Frontal cortex (tissue), 3 donors: ENCODE measurements at regions not wholly inside any gene's neighbourhood (a gene's known extent, or its start where the extent isn't known, plus 50 kb on each side); places are given as distances from the start of the nearest gene placed in this dataset.

ENCODE experiments used
- DNase-seq, 2 donors: peaks; one replicate each; pipeline ENCODE4 v3.0.0; 2012; ENCODE audit warnings: low spot score in 2 of 2
- FAIRE-seq: peaks from 2 replicates; lab custom pipeline; 2012; peaks lifted over from hg19 to GRCh38; lab: Jason Lieb, UNC
- donor health status: control.
- donor health status: control.
- donor health status: control.

- DNase-seq = no peak
- FAIRE-seq = no peak
Observed at GRCh38 chr10:70965566-70965965, 77.2 kb upstream of the PCBD1 start.

- no peak for FAIRE-seq
- DNase-seq = no peak
Observed at GRCh38 chr10:70966646-70967553, 78.5 kb upstream of the PCBD1 start.

- DNase-seq = no peak
- no peak for FAIRE-seq
Observed at GRCh38 chr10:70967591-70968587, 79.5 kb upstream of the PCBD1 start.

GRCh38 chr10:70969188-70969587 lies 80.8 kb upstream of the PCBD1 start:
- no peak for FAIRE-seq
- no peak for DNase-seq

- DNase-seq = no peak
- no peak for FAIRE-seq
Observed at GRCh38 chr10:70970830-70971229, 82.5 kb upstream of the PCBD1 start.

- FAIRE-seq = no peak
- DNase-seq = no peak
Observed at GRCh38 chr10:70973275-70973674, 84.9 kb upstream of the PCBD1 start.

- DNase-seq (no peak), FAIRE-seq (no peak)
Observed at GRCh38 chr10:70974351-70974901, 86.1 kb upstream of the PCBD1 start.

GRCh38 chr10:70974920-70975319 lies 86.6 kb upstream of the PCBD1 start:
- DNase-seq = no peak
- no peak for FAIRE-seq

- DNase-seq (no peak), FAIRE-seq (no peak)
Observed at GRCh38 chr10:70976063-70976695, 87.8 kb upstream of the PCBD1 start.

GRCh38 chr10:70977625-70978024 lies 89.3 kb upstream of the PCBD1 start:
- no peak for DNase-seq
- no peak for FAIRE-seq

GRCh38 chr10:70978181-70978580 lies 89.8 kb upstream of the PCBD1 start:
- no peak for DNase-seq
- no peak for FAIRE-seq

GRCh38 chr10:70978816-70979480 lies 90.6 kb upstream of the PCBD1 start:
- FAIRE-seq (no peak), DNase-seq (no peak)

GRCh38 chr10:70980687-70981086 lies 92.3 kb upstream of the PCBD1 start:
- DNase-seq (no peak), FAIRE-seq (no peak)

GRCh38 chr10:70981171-70981836 lies 92.9 kb upstream of the PCBD1 start:
- no peak for FAIRE-seq

GRCh38 chr10:70981936-70982335 lies 93.6 kb upstream of the PCBD1 start:
- DNase-seq = no peak
- no peak for FAIRE-seq

More at GRCh38 chr10:70981171-70981836, 92.9 kb upstream of the PCBD1 start:
- no peak for DNase-seq

- no peak for FAIRE-seq
- no peak for DNase-seq
Observed at GRCh38 chr10:70982443-70982842, 94.1 kb upstream of the PCBD1 start.

GRCh38 chr10:70984986-70985722 lies 96.8 kb upstream of the PCBD1 start:
- FAIRE-seq (no peak), DNase-seq (no peak)
